H1 (cell line): ENCODE measurements at regions not wholly inside any gene's neighbourhood (a gene's known extent, or its start where the extent isn't known, plus 50 kb on each side); places are given as distances from the start of the nearest gene placed in this dataset.

Experiments used
- CBX5 ChIP-seq: fragments of 300-800, 300-1000 bp; sonication (generic); IDR thresholded peaks from 2 replicates; pipeline ENCODE4 v1.7.1; 2016; ENCODE audit warnings: antibody characterized with exemption, low read length, low read depth
- CREB1 ChIP-seq: IDR thresholded peaks from 2 replicates; pipeline ENCODE4 v1.6.1; 2012; ENCODE audit warnings: inconsistent platforms
- EP300 ChIP-seq, 2 experiments: IDR thresholded peaks; 1 replicate in 1 of 2; 2 replicates in 1 of 2; pipeline ENCODE4 v1.6.1; 2011 to 2012; ENCODE audit warnings: low read depth in 2 of 2, low read length in 2 of 2, mild to moderate bottlenecking in 2 of 2, borderline replicate concordance in 1 of 2, inconsistent platforms in 1 of 2, moderate library complexity in 1 of 2
- GABPA ChIP-seq: IDR thresholded peaks from 2 replicates; pipeline ENCODE4 v1.6.1; 2011; ENCODE audit warnings: mild to moderate bottlenecking, low read length, moderate library complexity, borderline replicate concordance; ENCODE audit not compliant: insufficient read depth
- HDAC2 ChIP-seq, 2 experiments: fragments of 300-600 bp in 1 of 2; sonication (generic) in 1 of 2; IDR thresholded peaks; 2 replicates each; pipeline ENCODE4 v1.6.1; 2011 to 2012; ENCODE audit warnings: low read depth in 2 of 2, low read length in 2 of 2, mild to moderate bottlenecking in 2 of 2, moderate library complexity in 2 of 2, borderline replicate concordance in 1 of 2, inconsistent platforms in 1 of 2
- JUND ChIP-seq: IDR thresholded peaks from 2 replicates; pipeline ENCODE4 v1.6.1; 2011; ENCODE audit warnings: mild to moderate bottlenecking, improper control_type of control experiment, low read length
- POLR2A ChIP-seq, 2 experiments: IDR thresholded peaks; 1 replicate in 1 of 2; 2 replicates in 1 of 2; pipeline ENCODE4 v1.6.1; 2011; ENCODE audit warnings: low read depth in 2 of 2, low read length in 2 of 2, mild to moderate bottlenecking in 2 of 2; ENCODE audit errors: control extremely low read depth in 1 of 2
- POLR2AphosphoS5 ChIP-seq: IDR thresholded peaks from 2 replicates; pipeline ENCODE4 v1.6.1; 2011; ENCODE audit warnings: low read depth, low read length
- RFX5 ChIP-seq: IDR thresholded peaks from 2 replicates; pipeline ENCODE4 v1.6.1; 2011; ENCODE audit warnings: low read depth, low read length, improper control_type of control experiment, borderline replicate concordance
- YY1 ChIP-seq: IDR thresholded peaks from 2 replicates; pipeline ENCODE4 v1.6.1; 2011; ENCODE audit warnings: low read depth, mild to moderate bottlenecking, low read length
- TF ChIP-seq, protein P1 (sequence below), 3 experiments: IDR thresholded peaks; 1 replicate in 2 of 3; 2 replicates in 1 of 3; pipeline versions ENCODE4 v1.5.1 to v1.6.1; 2011; ENCODE audit warnings: low read length in 3 of 3, mild to moderate bottlenecking in 3 of 3, inconsistent platforms in 2 of 3, low read depth in 1 of 3, moderate library complexity in 1 of 3; ENCODE audit not compliant: insufficient read depth in 1 of 3; ENCODE audit errors: control extremely low read depth in 1 of 3

DNA sequence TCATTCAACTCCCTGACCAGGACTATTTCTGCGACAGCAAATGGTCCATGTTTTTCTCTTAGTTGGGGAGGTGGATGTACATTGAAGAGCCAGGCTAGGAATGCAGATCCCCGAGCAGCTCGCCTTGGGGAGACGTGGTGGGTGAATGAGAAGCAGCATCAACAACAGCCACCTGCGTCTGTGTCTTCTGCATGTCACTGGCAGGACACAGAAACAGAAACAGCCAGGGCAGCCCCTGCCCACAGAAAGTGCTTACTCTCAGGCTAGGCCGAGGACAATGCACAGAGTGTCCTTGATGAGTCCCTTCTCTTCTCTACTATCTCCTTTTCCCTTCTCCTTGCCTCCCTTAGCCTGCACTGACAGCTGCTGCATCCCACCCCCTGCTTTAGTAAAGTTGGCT is 541.9 kb upstream of the CADM1 start:
- TF ChIP-seq HDAC2 (IDR thresholded peaks at IDR 0.05; ENCODE audit: borderline replicate concordance in 1 of 2, low read depth in 2 of 2, low read length in 2 of 2), result no peak
- TF ChIP-seq, protein P1, sequence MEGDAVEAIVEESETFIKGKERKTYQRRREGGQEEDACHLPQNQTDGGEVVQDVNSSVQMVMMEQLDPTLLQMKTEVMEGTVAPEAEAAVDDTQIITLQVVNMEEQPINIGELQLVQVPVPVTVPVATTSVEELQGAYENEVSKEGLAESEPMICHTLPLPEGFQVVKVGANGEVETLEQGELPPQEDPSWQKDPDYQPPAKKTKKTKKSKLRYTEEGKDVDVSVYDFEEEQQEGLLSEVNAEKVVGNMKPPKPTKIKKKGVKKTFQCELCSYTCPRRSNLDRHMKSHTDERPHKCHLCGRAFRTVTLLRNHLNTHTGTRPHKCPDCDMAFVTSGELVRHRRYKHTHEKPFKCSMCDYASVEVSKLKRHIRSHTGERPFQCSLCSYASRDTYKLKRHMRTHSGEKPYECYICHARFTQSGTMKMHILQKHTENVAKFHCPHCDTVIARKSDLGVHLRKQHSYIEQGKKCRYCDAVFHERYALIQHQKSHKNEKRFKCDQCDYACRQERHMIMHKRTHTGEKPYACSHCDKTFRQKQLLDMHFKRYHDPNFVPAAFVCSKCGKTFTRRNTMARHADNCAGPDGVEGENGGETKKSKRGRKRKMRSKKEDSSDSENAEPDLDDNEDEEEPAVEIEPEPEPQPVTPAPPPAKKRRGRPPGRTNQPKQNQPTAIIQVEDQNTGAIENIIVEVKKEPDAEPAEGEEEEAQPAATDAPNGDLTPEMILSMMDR (IDR thresholded peaks at IDR 0.05; ENCODE audit: control extremely low read depth in 1 of 3, insufficient read depth in 1 of 3, low read depth in 1 of 3, low read length in 3 of 3), result no peak
- TF ChIP-seq POLR2A (IDR thresholded peaks at IDR 0.05; ENCODE audit: control extremely low read depth in 1 of 2, low read depth in 2 of 2, low read length in 2 of 2), result no peak
- TF ChIP-seq GABPA, result no peak
- TF ChIP-seq CBX5, result no peak
- no peak for TF ChIP-seq CREB1
- TF ChIP-seq JUND, result no peak
- no peak for TF ChIP-seq EP300 (IDR thresholded peaks at IDR 0.05; ENCODE audit: borderline replicate concordance in 1 of 2, low read depth in 2 of 2, low read length in 2 of 2)
- no peak for TF ChIP-seq YY1
- no peak for TF ChIP-seq POLR2AphosphoS5
- no peak for TF ChIP-seq RFX5
